Karpas-422 (cell line): ENCODE measurements at regions not wholly inside any gene's neighbourhood (a gene's known extent, or its start where the extent isn't known, plus 50 kb on each side); places are given as distances from the start of the nearest gene placed in this dataset.
"Not testable (repeated sequence)": the region's sequence is repeated elsewhere in the genome, so short reads cannot be mapped to it uniquely, and the experiment has no call there.

Experiments
- DNase-seq: peaks from one replicate; pipeline ENCODE4 v3.0.0-alpha.2; 2015
- H2AFZ ChIP-seq: fragments of 200-600 bp; sonication (generic); 2 replicates; pipeline ENCODE4 v1.6.1; 2014; ENCODE audit warnings: antibody characterized with exemption, low read length, mixed read lengths
- H3K27ac ChIP-seq: fragments of 200-600 bp; sonication (generic); 2 replicates; pipeline ENCODE4 v1.5.1; 2014; ENCODE audit warnings: mild to moderate bottlenecking, low read length, moderate library complexity
- H3K27me3 ChIP-seq: fragments of 200-600 bp; sonication (generic); 2 replicates; pipeline ENCODE4 v1.6.1; 2014; ENCODE audit warnings: low read length, mixed read lengths
- H3K36me3 ChIP-seq: fragments of 200-600 bp; sonication (generic); 2 replicates; pipeline ENCODE4 v1.6.1; 2014; ENCODE audit warnings: low read length, mixed read lengths; ENCODE audit not compliant: insufficient read depth
- H3K4me1 ChIP-seq: fragments of 200-600 bp; sonication (generic); 2 replicates; pipeline ENCODE4 v1.6.1; 2014; ENCODE audit warnings: mild to moderate bottlenecking, low read length, mixed read lengths
- H3K4me2 ChIP-seq: fragments of 200-600 bp; sonication (generic); 2 replicates; pipeline ENCODE4 v1.6.1; 2014; ENCODE audit warnings: low read length, low read depth, mild to moderate bottlenecking; ENCODE audit not compliant: poor library complexity, severe bottlenecking
- H3K4me3 ChIP-seq: fragments of 200-600 bp; sonication (generic); 2 replicates; pipeline ENCODE4 v1.5.1; 2014; ENCODE audit warnings: mild to moderate bottlenecking, antibody characterized with exemption, low read length, mixed read lengths
- H3K79me2 ChIP-seq: fragments of 200-600 bp; sonication (generic); 2 replicates; pipeline ENCODE4 v1.6.1; 2014; ENCODE audit warnings: mild to moderate bottlenecking, low read length, mixed read lengths
- H3K9ac ChIP-seq: fragments of 200-600 bp; sonication (generic); 2 replicates; pipeline ENCODE4 v1.6.0; 2014; ENCODE audit warnings: low read length
- H3K9me2 ChIP-seq: fragments of 200-600 bp; sonication (generic), shearing (Covaris generic); replicated peaks from 2 replicates; pipeline ENCODE4 v1.6.0; 2014; ENCODE audit warnings: mild to moderate bottlenecking, low read length, moderate library complexity; ENCODE audit not compliant: insufficient read depth
- H3K9me3 ChIP-seq: fragments of 300-700, 200-600 bp; sonication (generic); 2 replicates; pipeline ENCODE4 v1.6.1; 2014; ENCODE audit warnings: low read length, mixed read lengths
- H4K20me1 ChIP-seq: fragments of 200-600 bp; sonication (generic); 2 replicates; pipeline ENCODE4 v1.6.1; 2014; ENCODE audit warnings: mild to moderate bottlenecking, antibody characterized with exemption, low read length, low read depth; ENCODE audit not compliant: insufficient read depth

- H2AFZ ChIP-seq, H3K4me3 ChIP-seq, H3K9me3 ChIP-seq: not testable (repeated sequence)
Observed at GRCh38 chr4:114044351-114044750, 64.9 kb upstream of the ARSJ start.

DNA sequence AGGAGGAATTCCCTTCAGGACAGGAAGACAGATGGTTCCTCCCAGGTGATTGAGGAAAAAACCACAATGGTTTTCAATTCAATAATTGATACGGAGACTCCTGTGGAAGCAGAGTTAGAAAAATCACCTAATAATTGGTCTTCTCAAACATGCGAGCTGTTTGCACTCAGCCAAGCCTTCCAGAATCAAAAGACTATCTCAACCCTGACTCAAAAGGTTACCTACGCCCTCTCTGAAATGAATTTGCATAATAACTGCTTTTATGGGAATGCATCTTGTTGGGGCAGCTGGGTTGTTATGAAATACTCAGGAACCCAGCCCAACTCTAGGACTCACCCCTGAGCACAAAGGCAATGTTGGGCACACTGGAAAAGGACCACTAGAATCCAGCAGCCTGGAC lies 66.9 kb upstream of the ARSJ start:
- H3K4me3 ChIP-seq: no peak overlapping the region

More at GRCh38 chr4:114044351-114044750, 64.9 kb upstream of the ARSJ start:
- H3K4me2 ChIP-seq, H3K79me2 ChIP-seq, H3K27ac ChIP-seq, H3K9me2 ChIP-seq, DNase-seq, H3K9ac ChIP-seq, H3K27me3 ChIP-seq, H4K20me1 ChIP-seq, H3K4me1 ChIP-seq, H3K36me3 ChIP-seq: not testable (repeated sequence)

GRCh38 chr4:114048154-114048553 lies 68.7 kb upstream of the ARSJ start:
- H3K4me2 ChIP-seq, DNase-seq, H3K79me2 ChIP-seq, H3K27me3 ChIP-seq, H3K36me3 ChIP-seq, H4K20me1 ChIP-seq, H3K9me2 ChIP-seq, H3K4me1 ChIP-seq, H3K9ac ChIP-seq, H3K4me3 ChIP-seq, H2AFZ ChIP-seq, H3K9me3 ChIP-seq, H3K27ac ChIP-seq: not testable (repeated sequence)

More for the DNA sequence above, 66.9 kb upstream of the ARSJ start:
- Histone ChIP-seq H2AFZ (no peak overlapping the region), H4K20me1 (no peaks in the 10 kb centered on the region), H3K36me3 (no peaks in the 10 kb centered on the region), H3K4me2 (no peak overlapping the region), H3K79me2 (no peaks in the 10 kb centered on the region), H3K9me2 (no peaks in the 10 kb centered on the region), H3K4me1 (no peaks in the 10 kb centered on the region), H3K27me3 (no peaks in the 10 kb centered on the region), H3K9me3 (no peaks in the 10 kb centered on the region), H3K27ac (no peak overlapping the region), H3K9ac (no peak overlapping the region)
- no peak for DNase-seq

DNA sequence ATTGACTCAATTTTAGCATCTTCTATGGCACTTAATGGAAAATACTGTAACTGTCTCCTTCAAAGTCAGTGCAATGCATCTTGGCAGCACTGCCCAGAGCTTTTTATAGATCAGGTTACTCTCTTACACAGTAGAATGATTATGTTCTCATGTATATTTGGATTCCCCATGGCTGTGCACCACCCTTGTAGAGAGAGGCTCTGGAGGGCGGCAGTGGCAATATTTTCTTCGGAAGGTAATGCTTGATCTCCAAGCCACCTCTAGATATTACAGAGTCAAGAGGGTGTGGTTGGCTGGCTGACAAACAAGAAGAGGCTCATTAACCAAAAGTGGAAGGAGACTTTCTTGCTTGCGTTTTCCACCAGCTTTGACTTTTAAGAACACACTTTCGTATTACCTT lies 72.8 kb upstream of the ARSJ start:
- no peak overlapping the region for H2AFZ ChIP-seq
- no peaks in the 10 kb centered on the region for H3K9me3 ChIP-seq
- no peaks in the 10 kb centered on the region for H4K20me1 ChIP-seq
- DNase-seq: no peak
- H3K27ac ChIP-seq: no peak overlapping the region
- H3K9me2 ChIP-seq: no peaks in the 10 kb centered on the region
- H3K4me1 ChIP-seq: no peaks in the 10 kb centered on the region
- no peaks in the 10 kb centered on the region for H3K27me3 ChIP-seq
- H3K4me3 ChIP-seq: no peak overlapping the region
- H3K79me2 ChIP-seq: no peaks in the 10 kb centered on the region
- H3K9ac ChIP-seq: no peak overlapping the region
- no peaks in the 10 kb centered on the region for H3K36me3 ChIP-seq
- no peak overlapping the region for H3K4me2 ChIP-seq

GRCh38 chr4:114056599-114056998 lies 77.2 kb upstream of the ARSJ start:
- H3K36me3 ChIP-seq: no peaks in the 10 kb centered on the region
- H3K9me2 ChIP-seq: no peaks in the 10 kb centered on the region
- no peaks in the 10 kb centered on the region for H3K9me3 ChIP-seq
- H2AFZ ChIP-seq: no peak overlapping the region
- H3K4me2 ChIP-seq: no peak overlapping the region
- no peaks in the 10 kb centered on the region for H3K79me2 ChIP-seq
- no peaks in the 10 kb centered on the region for H4K20me1 ChIP-seq
- no peak overlapping the region for H3K9ac ChIP-seq
- no peaks in the 10 kb centered on the region; the same call in 1 of the 2 replicates for H3K27me3 ChIP-seq
- H3K27ac ChIP-seq: no peak overlapping the region
- H3K4me3 ChIP-seq: no peak overlapping the region
- DNase-seq: no peak
- H3K4me1 ChIP-seq: no peaks in the 10 kb centered on the region

GRCh38 chr4:114057746-114058145 lies 78.3 kb upstream of the ARSJ start:
- H3K4me2 ChIP-seq: no peak overlapping the region
- H3K4me1 ChIP-seq: no peaks in the 10 kb centered on the region
- no peaks in the 10 kb centered on the region for H3K79me2 ChIP-seq
- H3K9me2 ChIP-seq: no peaks in the 10 kb centered on the region
- H3K27ac ChIP-seq: no peak overlapping the region
- H3K27me3 ChIP-seq: no peaks in the 10 kb centered on the region; the same call in 1 of the 2 replicates
- H3K4me3 ChIP-seq: no peak overlapping the region
- no peaks in the 10 kb centered on the region for H3K36me3 ChIP-seq
- DNase-seq: no peak
- no peaks in the 10 kb centered on the region for H4K20me1 ChIP-seq
- H3K9ac ChIP-seq: no peak overlapping the region
- no peaks in the 10 kb centered on the region for H3K9me3 ChIP-seq
- no peak overlapping the region for H2AFZ ChIP-seq

DNA sequence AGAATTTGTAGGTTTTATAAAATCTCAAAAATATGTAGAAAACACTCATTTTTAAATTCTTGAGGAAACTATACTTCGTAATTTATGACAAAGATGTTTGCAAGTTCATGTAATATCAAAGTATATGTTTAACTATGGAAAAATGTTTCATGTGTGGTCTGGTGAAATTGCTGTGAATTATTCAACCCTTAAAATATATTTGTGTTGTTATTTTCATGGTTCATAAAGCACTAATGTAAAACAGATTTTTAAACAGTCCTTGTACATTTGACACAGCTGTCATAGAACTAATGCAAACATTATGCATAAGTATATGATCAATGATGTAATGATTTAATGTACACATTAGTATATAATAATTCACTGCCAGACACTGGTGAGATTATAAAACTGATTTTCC lies 83.1 kb upstream of the ARSJ start:
- H3K9ac ChIP-seq: no peak overlapping the region
- H3K27me3 ChIP-seq: no peaks in the 10 kb centered on the region; the same call in 1 of the 2 replicates
- H3K9me3 ChIP-seq: no peaks in the 10 kb centered on the region
- H3K9me2 ChIP-seq: no peaks in the 10 kb centered on the region
- no peaks in the 10 kb centered on the region for H3K79me2 ChIP-seq
- H3K4me1 ChIP-seq: no peaks in the 10 kb centered on the region
- H4K20me1 ChIP-seq: no peaks in the 10 kb centered on the region
- no peak overlapping the region for H3K27ac ChIP-seq
- H3K4me3 ChIP-seq: no peak overlapping the region
- no peak for DNase-seq
- H2AFZ ChIP-seq: no peak overlapping the region
- no peaks in the 10 kb centered on the region for H3K36me3 ChIP-seq
- H3K4me2 ChIP-seq: no peak overlapping the region

DNA sequence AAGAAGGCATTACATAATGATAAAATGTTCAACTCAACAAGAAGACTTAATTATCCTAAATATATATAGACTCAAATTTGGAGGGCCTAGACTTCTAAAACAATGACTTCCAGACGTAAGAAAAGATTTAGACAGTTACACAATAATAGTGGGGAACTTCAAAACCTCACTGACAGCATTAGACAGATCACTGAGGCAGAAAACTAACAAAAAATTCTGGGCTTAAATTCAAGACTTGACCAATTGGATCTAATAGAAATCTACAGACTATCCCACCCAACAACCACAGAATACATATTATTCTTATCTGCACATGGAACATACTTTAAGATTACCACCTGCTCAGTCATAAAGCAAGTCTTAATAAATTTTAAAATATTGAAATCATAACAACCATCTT lies 93.3 kb upstream of the ARSJ start:
- Histone ChIP-seq H3K79me2 (no peaks in the 10 kb centered on the region), H3K36me3 (no peaks in the 10 kb centered on the region)

More for the DNA sequence above, 93.3 kb upstream of the ARSJ start:
- no peak overlapping the region for H3K4me3 ChIP-seq
- no peaks in the 10 kb centered on the region for H3K9me2 ChIP-seq
- no peak overlapping the region for H2AFZ ChIP-seq
- no peaks in the 10 kb centered on the region for H3K4me1 ChIP-seq
- H3K9me3 ChIP-seq: no peaks in the 10 kb centered on the region
- H3K4me2 ChIP-seq: no peak overlapping the region
- no peaks in the 10 kb centered on the region for H4K20me1 ChIP-seq
- H3K9ac ChIP-seq: no peak overlapping the region
- no peak for DNase-seq
- no peaks in the 10 kb centered on the region for H3K27me3 ChIP-seq
- H3K27ac ChIP-seq: no peak overlapping the region
